Ramos (cell line): ENCODE measurements at regions not wholly inside any gene's neighbourhood (a gene's known extent, or its start where the extent isn't known, plus 50 kb on each side); places are given as distances from the start of the nearest gene placed in this dataset.

ENCODE experiments used
- in situ Hi-C: fragments of 300-500 bp; cut with MboI; formaldehyde crosslinking; loops from one replicate; pipeline ENCODE4 v1.14.3; 2022; ENCODE audit warnings: low sequenced_read_pairs; ENCODE audit not compliant: unreplicated experiment

DNA sequence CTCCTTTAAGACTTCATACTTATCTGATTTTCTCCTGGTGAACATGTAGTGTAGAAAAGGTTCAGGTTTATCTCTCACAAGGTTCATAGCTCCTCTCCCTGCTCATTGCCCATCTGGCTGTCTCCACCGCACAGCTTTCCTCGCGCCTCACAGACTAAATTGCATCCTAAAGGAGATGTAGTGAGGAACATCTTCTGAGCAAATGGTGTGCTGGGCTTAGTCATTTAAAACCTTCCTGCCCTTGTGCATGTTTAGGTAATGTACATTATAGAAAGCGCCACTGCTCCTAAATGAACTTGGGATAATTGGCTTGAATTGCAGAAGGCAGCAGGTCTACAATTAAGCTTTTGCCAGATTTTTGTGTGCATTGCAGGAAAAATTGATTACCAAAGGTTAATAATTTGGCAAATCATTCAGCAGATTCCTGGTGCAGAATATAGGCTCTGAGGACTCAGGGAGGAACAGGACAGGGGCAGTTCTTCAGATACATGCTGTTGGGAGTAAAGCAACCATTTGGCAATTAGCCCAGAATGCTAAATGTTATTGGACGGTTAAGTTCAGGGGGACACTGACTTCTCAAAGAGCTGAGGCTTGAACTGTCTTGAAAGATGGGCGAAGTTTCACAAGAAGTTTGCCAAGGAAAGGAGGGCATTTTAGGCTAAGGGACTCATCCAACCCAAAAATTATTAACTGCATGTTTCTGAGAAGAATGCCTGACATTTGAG lies 108.4 kb upstream of the CLDN10 start:
- in situ Hi-C loops, result no loop called here

DNA sequence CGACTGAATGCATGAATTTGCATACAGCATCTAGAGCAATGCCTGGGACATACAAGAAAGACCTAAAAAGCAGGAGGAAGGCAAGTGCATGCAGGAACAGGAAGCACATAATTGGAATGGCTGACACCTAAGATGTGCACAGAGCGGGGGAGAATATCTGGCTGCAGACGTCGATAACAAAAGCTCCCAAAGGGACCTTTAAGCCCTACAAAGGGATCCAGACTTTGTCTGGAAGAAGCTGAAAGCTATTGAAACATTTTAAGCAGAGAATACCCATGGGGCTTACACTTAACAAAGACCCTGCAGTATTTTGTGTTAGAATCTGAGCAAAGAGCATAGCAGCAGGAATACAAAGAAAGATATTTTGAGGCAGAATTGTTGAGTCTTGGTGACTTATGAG lies 107.4 kb upstream of the CLDN10 start:
- in situ Hi-C loops, result no loop called here

DNA sequence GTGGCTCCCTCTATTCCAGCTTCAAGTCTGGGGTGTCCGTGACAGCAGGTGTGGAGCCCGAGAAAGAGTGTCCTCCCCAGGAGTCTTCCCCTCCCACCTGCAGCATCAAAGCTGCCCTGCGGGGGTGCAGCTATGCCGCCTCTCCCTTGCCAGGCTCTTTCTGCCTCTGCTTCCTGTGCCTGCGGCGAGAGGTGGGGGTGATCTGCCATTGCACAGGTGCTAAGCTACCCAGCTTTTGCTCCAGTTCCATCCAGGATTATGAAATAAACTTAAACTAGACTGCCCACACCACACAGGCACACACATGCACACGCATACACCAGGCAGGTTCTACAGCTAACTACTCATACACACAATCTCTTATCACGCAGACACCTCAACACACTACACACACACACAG lies 104.7 kb upstream of the CLDN10 start:
- in situ Hi-C loops, result no loop called here

DNA sequence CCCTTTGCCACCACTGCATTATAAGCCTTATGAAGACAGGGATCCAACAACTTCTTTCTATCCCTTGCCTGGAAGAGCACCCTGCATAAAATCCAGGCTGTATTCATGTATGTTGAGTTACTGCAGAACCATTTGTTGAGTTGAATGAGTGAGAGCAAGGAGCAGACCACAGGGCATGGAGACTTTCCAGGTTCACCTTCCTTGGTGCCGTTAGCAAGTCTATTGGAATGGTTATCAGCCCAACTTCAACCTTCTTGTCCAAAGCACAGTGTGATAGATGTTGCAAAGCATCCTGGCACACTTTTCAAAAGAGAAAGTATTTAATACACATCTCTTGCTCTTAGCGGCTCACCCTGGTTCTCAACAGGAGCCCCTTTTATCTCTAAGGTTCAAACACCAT lies 100.9 kb upstream of the CLDN10 start:
- in situ Hi-C loops, result no loop called here

DNA sequence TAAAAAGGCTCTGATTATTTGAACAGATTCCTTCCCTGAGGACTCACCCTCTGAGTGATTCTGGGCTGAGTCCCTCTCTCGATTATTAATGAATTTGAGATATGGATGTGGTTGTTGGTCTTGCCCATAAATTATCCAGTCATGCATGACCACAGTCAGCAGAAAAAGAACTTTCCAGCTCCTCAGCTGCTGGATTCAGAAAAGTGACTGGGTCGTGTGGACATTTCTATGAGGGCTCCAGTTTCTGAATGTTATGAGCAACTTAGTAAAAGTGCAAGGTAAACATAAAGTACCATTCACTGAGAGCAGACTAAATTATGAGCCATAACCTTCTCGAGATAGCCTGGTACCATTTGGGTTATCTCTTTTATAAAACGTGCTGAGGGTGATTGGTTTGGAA lies 100.1 kb upstream of the CLDN10 start:
- in situ Hi-C loops, result no loop called here

DNA sequence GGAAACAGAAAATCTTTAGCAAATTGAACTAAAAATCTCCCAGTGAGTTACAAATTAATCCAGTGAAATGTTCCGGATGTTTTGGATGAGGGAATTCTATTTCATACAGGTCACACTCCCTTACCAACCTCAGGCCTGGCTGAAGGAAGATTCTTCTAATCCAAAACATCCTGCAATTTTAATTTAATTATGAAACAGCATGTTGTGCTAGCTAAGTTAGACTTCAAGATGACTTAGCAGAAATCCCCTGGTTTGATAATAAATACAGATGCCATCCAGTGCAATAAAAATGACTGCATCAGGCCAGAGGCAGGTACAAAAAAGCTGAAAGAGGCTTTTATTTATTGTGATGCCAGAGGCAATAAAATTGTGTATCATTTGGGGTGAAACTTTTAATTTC lies 96.7 kb upstream of the CLDN10 start:
- in situ Hi-C loops, result no loop called here

DNA sequence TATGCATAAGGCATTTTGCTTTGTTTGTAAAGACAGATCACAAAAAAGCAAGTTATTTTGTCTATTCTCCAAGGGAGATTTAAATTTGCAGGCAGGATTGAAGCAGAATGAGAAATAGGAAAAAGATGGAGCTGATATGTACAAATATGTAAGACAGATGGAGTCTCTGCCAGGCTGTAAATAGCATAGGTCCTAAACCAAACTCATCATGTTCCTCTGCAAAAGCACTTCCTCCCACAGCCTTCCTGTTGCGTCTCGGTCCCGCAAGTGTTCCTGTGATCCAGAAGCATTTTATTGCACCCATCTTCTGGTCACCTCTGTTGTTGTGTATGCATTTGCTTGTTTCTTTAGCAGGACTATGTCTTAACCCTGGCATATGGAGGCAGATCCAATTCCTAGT lies 95.7 kb upstream of the CLDN10 start:
- in situ Hi-C loops, result no loop called here

DNA sequence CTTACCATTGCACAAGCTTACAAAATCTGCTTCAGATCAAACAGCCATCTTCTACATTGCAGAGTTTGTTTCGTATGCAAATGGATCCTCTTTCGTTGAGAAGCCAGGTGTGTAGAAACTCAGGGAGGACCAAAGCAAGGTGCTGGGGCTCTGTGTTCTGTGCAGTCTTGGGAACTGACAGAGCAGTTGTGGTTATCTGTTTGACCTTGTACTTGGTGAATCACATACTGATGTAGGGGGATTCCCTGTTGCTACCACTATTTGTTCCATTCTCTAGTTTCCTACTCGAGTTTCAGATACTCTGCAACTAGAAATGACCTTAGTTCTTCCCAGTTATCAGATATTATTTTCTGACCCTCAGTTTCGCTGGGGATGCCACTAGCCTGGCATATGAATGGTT lies 95.2 kb upstream of the CLDN10 start:
- in situ Hi-C loops, result no loop called here

DNA sequence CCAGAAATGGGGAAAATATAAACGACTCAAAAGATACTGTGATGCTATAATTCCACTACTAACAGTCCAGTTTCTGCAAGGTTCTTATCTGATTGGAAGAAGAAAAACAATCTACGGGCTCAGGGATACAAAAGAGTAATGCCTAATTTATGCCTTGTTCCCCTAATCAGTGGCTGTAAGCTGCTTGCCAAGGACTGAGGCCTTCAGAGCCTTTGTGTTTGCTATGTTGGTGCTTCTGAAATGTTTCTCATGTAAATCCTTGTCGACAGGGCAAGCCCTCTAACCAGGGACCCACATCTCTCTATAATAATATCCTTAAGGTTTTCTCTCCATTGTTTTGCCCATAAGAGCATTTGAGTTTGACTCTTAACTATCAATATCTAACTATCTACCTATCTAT lies 89.7 kb upstream of the CLDN10 start:
- in situ Hi-C loops, result no loop called here

DNA sequence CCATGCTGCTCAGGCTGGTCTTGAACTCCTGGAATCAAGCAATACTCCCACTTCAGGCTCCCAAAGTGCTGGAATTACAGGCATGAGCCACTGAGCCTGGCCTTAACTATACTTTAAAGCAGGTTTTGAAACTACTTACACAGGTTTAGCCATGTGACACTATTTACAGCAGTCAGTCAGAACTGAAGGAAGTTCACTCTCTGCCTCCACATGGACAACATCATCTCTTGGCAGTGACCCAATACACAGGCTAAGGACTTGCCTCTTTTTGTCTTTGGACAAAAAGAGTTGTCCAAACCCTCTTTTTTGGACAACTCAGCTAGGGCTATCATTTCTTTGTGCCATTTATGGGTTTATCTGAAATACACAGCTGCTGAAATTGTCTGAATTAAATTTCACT lies 89.0 kb upstream of the CLDN10 start:
- in situ Hi-C loops, result no loop called here

DNA sequence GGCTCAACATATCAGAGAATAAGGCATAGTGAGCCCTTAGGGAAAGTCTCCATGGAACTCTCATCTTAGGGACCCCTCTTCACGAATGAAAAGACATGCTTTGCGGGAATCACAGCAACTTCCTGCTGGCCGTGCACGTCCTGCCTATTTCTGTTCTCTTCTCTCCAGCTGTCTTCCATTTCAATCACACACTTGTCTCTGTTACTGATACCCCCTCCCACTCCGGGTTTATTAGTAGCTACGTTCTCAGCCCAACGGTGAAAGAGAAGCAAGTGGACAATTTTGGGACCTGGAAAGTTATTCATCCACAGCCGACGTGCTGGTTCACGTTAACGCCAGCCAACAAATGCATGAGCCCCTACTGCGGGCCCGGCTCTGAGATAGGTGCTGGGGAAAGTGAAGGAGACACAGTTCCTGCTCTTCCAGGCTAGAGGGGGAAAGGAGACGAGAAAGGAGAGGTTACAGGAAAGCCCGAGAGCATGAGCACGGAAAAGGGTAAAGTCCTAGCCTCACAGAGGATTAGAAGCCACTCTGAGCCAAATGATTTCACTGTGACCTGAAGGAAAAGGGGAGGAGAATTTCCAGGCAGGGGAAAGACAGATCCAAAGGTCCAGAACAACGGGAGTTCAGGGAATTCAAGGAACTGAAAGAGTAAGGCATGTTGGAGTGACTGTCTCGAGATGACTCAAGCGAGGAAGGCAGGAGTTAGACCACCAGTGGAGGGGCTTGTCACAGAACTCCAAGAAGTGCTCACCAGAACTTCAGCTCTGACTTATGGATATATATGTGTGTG lies 81.8 kb upstream of the CLDN10 start:
- in situ Hi-C loops, result no loop called here

DNA sequence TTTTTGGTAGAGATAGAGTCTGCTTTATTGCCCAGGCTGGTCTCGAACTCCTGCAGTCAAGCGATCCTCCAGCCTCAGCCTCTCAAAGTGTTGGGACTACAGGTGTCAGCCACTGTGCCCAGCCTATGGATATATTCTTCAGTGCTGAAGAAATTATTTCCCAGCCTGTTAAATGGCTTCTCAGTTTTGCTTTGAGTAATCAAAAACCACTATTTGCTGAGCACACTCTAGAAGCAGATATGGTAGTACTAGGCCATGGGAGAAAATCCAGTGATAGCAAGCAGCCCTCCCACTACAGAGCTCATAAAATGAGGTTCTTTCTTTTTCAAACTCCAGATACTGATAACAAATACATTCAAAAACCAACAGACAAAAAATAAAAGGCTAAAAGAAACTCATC lies 80.6 kb upstream of the CLDN10 start:
- in situ Hi-C loops, result no loop called here

DNA sequence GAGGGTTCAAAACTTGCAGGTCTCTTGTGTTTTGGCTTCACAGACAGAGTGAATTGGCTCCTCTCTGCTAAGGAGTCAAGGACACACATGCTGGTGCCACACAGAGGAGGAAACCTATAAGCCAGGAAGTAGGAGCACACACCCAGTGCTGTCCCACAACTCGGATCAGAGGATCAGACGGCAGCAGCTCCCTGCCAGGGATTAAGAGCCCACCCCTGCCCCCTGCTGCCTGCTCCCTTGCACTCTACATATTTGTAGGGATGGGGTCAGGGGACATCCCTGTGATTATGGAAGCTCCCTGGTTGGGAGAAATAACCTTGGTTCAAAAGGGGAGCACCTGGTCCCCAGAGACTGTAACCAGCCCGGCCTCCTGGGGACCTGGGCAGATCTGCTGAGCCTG lies 77.5 kb upstream of the CLDN10 start:
- in situ Hi-C loops, result no loop called here

DNA sequence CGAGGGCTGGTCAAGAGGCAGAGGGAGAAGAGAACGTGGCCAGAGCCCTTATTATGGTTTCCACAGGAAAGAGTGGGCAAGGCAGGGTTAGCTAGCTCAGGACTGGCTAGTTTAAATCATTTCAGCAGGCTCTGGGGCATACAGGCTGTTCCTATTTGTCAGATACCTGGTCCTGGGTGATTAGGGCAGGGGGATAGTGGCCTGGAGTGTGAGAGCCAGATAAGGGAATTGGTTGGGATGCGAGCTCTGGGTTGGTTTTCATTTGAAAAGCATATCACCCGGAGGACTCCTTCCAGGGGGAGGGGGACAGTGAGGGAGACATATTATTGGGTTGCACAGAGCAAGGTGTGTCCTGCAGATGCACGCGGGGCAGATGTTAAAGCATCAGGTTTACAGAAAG lies 75.3 kb upstream of the CLDN10 start:
- in situ Hi-C loops, result no loop called here

DNA sequence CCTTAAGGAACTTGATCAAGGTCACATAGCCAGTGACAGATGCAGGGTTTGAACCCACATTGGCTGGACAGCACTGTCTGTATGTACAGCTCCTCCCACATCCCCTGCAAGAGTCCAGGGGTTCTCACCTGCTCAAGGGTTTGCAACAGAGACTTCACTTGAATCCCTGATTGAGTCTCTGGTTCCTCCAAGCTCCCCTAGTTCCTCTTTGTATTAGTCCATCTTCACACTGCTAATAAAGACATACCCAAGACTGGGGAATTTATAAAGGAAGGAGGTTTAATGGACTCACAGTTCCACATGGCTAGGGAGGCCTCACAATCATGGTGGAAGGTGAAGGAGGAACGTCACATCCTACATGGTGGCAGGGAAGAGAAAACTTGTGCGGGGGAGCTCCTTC lies 72.8 kb upstream of the CLDN10 start:
- in situ Hi-C loops, result no loop called here

DNA sequence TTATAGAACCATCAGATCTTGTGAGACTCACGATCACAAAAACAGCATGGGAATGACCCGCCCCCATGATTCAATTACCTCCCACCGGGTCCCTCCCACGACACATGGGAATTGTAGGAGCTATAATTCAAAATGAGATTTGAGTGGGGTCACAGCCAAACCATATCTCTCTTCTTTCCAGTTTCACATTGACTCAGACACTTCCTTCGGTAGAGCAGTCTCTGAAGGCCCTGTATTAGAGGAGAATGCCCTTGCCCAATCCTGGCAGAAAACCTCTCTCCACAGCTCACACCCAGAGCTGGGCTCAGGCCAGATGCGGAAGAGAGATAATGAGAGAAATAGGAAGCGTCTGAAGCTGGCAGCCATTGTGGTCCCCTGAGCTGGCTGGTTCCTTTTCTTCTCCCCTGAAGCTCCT lies 72.4 kb upstream of the CLDN10 start:
- in situ Hi-C loops, result no loop called here

DNA sequence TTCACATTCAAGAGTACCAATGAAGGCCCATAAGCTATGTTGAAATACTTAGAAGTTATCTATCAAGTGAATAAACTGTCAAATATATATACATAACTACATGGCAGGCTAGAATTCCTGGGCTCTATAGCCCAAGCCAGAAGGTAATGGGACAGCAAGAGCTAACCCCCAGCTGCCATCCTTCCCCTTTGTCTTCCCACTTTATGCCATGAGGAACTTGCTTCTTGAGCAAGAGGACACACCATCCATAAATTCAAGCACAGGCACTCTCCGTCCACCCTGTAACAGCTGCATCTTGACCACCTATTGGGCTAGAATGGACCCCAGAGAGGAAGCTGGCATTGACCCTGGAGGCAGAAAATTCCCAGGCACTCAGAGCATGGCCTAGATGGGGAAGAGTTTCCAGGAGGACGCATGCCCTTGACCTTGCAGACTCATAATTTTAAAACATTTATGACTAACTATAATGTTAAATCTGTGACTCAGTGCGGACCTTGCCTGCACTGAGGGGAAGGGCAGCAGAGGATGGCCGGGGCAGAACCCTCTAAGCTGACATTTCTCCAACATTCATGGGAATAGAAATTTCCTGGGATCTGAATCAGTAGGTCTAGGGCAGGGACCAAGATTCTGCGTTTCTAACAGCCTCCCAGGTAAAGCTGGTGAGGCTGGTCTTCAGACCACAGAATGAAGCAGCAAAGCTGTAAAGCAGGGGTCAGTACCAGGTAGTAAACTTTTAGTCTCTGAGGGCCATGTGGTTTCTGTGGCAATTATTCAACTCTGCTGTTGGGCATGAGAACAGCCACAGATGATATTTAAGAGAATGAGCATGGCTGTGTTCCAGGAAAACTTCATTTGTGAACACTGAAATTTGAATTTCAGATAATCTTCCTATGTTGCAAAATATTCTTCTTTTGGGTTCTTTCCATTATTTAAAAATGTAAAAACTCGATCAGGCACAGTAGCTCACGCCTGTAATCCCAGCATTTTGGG lies 71.4 kb upstream of the CLDN10 start:
- in situ Hi-C loops, result no loop called here

DNA sequence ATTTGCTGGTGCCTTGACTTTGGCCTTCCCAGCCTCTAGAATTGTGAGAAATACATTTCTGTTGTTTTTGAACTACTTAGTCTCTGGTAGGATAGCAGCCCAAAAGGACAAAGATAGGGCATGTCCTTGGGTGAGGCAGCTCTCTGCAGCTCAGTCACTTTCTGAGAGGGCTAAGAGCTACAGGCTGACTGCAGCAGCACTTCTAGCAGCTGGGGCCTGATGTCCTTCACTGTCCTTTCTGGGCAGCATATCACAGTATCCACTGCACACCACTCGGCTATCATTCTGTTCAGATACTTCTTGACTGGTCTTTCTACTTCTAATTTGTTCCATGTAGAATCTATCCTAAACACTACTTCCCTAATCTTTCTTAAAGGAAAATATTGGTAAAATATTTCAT lies 68.5 kb upstream of the CLDN10 start:
- in situ Hi-C loops, result no loop called here

DNA sequence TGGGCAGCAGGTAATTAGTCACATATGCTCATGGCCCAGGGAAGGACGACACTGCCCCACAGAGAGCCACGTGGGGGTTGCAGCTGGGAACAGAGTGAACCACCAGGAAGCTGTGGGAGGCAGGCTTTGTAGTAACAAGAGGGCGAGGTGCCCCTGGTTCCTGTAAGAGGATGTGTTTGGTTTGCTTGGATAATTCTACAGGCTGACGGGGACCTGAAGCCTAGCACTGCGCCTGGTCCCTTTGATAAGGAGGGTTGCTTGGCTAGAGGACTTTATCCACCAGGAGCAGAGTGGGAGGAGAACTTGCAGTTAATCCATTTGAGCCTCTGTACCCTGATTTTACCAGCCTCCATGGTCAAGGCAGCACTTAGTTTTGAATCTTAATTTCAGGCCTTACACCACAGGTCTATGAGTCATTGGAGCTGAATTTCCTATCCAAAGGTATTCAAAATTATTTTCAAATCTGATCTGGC lies 67.4 kb upstream of the CLDN10 start:
- in situ Hi-C loops, result no loop called here

DNA sequence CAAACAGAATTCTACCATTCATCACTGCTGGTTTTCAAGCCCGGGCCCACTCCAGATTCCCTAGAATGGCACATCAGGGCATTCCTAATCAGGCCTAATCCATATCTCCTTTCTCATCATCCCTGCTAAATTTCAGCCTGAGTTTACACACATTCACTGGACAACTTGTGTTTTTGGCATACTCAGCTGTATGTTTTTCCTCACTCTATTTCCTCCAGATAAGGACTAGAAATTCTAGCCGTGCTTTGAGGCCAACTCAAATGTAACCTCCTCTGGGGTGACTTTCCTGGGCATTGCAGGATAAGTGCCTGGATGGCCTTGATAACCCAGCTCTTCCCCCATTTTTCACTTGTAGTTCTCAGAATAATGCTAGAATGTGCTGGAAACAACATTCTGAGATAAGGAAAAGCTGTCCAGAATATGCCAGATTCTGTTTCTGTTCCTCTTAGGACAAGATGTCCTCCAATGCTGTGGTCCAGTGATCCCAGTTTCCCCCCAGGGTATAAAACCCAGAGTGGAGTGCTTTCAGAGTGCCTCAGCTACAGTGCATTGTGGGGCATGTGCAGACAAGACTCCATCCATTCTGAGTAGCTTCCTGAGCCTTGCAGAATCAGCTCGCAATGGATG lies 66.9 kb upstream of the CLDN10 start:
- in situ Hi-C loops, result no loop called here
